ENCODE measurements at regions not wholly inside any gene's neighbourhood (a gene's known extent, or its start where the extent isn't known, plus 50 kb on each side); places are given as distances from the start of the nearest gene placed in this dataset.

DNA sequence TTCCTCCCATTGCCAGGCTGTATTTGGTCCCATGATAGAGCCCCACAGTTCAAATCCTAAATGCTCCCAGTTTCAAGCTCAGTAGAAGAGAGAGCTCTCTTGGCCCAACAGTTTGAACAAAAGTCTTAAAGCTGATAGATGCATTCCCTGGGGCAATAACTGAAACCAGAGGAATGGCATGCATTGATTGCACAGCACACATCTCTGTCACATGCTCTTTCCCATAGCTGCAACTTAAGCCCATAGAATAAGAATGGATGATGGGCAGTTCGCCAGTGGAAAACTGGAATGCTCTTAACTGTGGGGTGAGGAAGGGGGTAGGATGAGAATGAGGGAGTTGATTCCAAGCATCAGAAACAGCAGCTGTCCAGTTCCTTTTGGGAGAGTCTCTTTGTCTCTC is 1942.4 kb upstream of the WWC1 start:
- no peak for DNase-seq (ENCODE audit: extremely low read depth in 1 of 11, low read depth in 9 of 11, low spot score in 4 of 11)

DNA sequence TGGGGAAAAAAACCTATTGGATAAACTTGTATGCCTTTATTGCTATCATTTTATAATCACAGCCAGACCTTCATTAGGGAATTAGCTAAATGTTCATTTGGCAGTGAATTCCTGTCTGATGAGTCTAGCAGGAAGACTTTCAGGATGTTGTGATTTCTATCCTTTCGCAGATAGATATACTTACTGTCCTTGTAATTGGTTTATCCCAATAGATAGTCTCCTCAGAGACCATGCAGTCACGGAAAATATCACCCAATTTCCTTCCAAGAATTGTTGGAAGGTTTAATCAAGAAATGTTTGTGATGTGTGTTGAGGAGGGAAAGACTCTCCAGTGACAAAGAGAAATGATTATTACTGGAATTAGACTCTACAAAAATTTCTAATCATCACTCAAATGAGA is 1937.9 kb upstream of the WWC1 start:
- no peak for DNase-seq (ENCODE audit: extremely low read depth in 1 of 11, low read depth in 9 of 11, low spot score in 4 of 11)

DNA sequence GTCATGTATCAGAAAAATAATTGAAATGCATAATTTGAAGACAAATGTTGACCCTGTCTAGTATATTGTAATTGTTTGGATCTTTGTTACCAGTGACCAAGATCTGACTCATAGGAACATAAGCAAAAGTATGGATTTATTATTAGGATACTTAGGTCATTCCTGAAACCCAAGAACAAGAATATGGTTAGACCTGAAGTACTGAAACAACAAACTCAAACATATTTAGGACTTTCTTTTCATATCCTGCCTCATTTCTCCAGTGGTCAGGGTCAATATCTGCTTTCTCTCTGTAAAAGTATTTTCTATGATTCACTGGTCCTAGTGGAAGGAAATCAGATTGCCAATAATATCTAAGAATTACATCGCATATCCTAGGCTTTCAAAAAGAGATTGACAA is 1937.1 kb upstream of the WWC1 start:
- DNase-seq (ENCODE audit: extremely low read depth in 1 of 11, low read depth in 9 of 11, low spot score in 4 of 11): no peak

- DNase-seq (ENCODE audit: extremely low read depth in 1 of 11, low read depth in 9 of 11, low spot score in 4 of 11): no peak
Observed at GRCh38 chr5:166356096-166356495, 1935.3 kb upstream of the WWC1 start.

GRCh38 chr5:166358127-166358830 is 1933.2 kb upstream of the WWC1 start:
- no peak for DNase-seq (ENCODE audit: extremely low read depth in 1 of 11, low read depth in 9 of 11, low spot score in 4 of 11)

GRCh38 chr5:166363087-166363760 is 1928.2 kb upstream of the WWC1 start:
- no peak for DNase-seq (ENCODE audit: extremely low read depth in 1 of 11, low read depth in 9 of 11, low spot score in 4 of 11)

GRCh38 chr5:166365164-166365563 is 1926.3 kb upstream of the WWC1 start:
- DNase-seq (ENCODE audit: extremely low read depth in 1 of 11, low read depth in 9 of 11, low spot score in 4 of 11): no peak

- no peak for DNase-seq (ENCODE audit: extremely low read depth in 1 of 11, low read depth in 9 of 11, low spot score in 4 of 11)
Observed at GRCh38 chr5:166367391-166367790, 1924.1 kb upstream of the WWC1 start.

- no peak for DNase-seq (ENCODE audit: extremely low read depth in 1 of 11, low read depth in 9 of 11, low spot score in 4 of 11)
Observed at GRCh38 chr5:166369346-166369745, 1922.1 kb upstream of the WWC1 start.

DNA sequence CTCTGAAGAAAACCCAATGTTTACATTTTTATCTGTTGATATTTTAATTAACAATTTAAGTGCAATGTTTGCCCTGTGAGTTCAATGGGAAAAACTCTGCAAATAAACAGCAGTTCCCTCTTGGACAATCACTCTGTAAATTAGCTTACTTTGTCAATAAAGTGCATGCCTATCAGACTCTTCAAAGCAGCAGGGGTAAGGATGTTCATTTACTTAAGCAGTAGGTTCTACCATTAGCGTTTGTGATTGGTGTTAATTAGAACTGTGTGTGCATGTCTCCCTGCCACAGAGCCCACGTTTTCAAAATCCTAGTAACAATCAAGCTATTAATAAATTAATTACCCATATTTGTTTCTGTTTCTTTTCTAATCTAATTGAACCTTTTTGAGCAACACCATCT is 1921.6 kb upstream of the WWC1 start:
- no peak for DNase-seq (ENCODE audit: extremely low read depth in 1 of 11, low read depth in 9 of 11, low spot score in 4 of 11)

GRCh38 chr5:166370928-166371690 is 1920.3 kb upstream of the WWC1 start:
- DNase-seq (ENCODE audit: extremely low read depth in 1 of 11, low read depth in 9 of 11, low spot score in 4 of 11): no peak

DNA sequence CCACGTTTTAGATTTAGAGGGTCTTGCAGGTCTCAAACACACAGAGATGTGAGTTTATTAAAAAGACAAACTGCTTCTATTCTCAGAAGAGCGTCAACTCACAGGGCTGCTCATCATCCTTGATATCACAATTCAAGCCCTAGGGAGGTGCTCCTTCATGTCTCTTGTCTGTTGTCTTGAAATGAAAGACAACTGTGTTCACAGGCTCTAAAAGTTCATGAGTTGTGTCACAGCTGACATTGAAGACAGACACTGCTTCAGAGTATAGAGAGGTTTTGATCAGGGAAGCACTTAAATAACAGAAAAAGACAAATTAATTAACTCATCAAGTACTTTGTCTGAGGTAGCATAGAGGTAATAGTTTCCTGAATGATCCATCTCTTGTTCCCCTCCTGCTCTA is 1917.6 kb upstream of the WWC1 start:
- no peak for DNase-seq (ENCODE audit: extremely low read depth in 1 of 11, low read depth in 9 of 11, low spot score in 4 of 11)

DNA sequence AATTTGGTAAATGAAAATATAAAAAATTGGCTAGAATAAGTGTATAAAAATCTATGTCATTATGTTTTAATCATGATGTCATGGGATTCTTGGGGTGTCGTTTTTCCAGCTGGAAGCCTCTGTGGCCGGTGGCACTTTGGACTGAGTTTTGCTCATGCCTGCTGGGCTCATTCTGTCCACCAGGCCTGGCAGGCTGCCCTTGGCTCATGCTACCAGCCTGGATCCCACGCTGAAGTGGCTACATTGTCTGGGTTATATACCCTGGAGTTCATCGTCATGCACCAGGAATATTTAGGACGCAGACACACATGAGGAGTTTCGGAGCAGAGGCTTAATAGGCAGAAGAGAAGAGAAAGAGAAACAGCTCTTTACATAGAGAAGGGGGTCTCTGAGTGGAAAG is 1913.7 kb upstream of the WWC1 start:
- no peak for DNase-seq (ENCODE audit: extremely low read depth in 1 of 11, low read depth in 9 of 11, low spot score in 4 of 11)

GRCh38 chr5:166379517-166379916 is 1911.9 kb upstream of the WWC1 start:
- no peak for DNase-seq (ENCODE audit: extremely low read depth in 1 of 11, low read depth in 9 of 11, low spot score in 4 of 11)

GRCh38 chr5:166382031-166382430 is 1909.4 kb upstream of the WWC1 start:
- no peak for DNase-seq (ENCODE audit: extremely low read depth in 1 of 11, low read depth in 9 of 11, low spot score in 4 of 11)

DNA sequence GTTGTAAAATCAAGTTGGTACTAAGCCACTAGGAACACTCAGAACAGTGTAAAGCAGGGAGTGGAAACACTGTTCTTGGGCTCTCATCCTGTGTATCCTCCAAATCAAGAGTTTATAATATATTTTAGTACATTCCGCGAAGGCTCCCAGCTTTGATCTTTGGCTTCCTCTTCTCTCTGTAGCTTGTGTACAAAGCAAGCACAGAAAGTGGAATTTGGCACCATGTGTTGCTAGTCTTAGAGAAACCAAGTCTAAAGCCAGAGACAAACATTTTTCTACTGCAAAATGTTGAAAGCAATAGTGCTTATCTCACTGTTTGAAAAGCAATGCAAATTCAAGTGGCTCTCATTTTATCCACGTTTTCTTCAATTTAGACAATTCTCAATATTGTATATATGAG is 1893.3 kb upstream of the WWC1 start:
- DNase-seq (ENCODE audit: extremely low read depth in 1 of 11, low read depth in 9 of 11, low spot score in 4 of 11): no peak

DNA sequence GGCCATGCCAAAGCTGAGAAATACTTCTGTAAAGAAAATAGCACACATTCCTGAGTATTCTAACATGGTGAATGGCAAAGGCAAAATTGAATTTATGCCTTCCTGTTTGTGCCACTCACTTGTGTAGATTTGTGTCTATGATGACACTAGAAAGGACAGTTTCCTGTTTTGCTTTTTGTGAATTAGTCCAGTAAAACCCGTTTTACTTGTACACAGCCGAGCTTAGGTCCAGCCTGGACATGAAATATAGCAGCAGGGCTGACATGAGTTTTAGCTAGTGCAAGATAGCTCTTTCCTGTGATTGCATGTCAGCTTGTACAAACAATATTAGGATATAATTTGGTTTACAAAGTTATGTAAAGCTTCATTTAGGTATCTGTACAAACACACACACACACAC is 1891.7 kb upstream of the WWC1 start:
- DNase-seq (ENCODE audit: extremely low read depth in 1 of 11, low read depth in 9 of 11, low spot score in 4 of 11): peak in 1 of 11 donors; percentile 8

- no peak for DNase-seq (ENCODE audit: extremely low read depth in 1 of 11, low read depth in 9 of 11, low spot score in 4 of 11)
Observed at GRCh38 chr5:166401391-166401790, 1890.1 kb upstream of the WWC1 start.

- DNase-seq (ENCODE audit: extremely low read depth in 1 of 11, low read depth in 9 of 11, low spot score in 4 of 11): no peak
Observed at GRCh38 chr5:166412191-166412590, 1879.3 kb upstream of the WWC1 start.

GRCh38 chr5:166427211-166427610 is 1864.2 kb upstream of the WWC1 start:
- DNase-seq (ENCODE audit: extremely low read depth in 1 of 11, low read depth in 9 of 11, low spot score in 4 of 11): no peak

Data from renal cortex interstitium (tissue), 11 donors.